ENCODE measurements at regions not wholly inside any gene's neighbourhood (a gene's known extent, or its start where the extent isn't known, plus 50 kb on each side); places are given as distances from the start of the nearest gene placed in this dataset.

DNA sequence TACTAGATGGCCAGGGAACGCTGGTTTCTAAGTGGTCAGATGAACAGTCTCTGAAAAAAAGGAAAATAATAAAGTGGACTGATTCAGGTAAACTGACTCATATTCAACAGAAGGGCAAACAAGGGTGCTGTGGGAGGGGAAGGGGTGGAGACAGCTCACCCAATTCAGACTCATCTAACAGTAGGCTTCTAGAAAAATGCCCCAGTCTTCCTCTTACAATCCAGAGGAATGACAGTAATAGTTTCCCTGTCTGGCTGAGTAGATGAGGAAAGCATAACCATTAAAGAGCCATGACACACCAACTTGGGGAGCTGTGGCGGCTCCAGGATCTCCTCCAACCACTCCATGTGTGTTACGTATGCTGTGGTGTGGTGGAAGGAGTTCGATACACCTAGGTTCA lies 231.4 kb upstream of the UMPS start:
- TF ChIP-seq, protein P1, sequence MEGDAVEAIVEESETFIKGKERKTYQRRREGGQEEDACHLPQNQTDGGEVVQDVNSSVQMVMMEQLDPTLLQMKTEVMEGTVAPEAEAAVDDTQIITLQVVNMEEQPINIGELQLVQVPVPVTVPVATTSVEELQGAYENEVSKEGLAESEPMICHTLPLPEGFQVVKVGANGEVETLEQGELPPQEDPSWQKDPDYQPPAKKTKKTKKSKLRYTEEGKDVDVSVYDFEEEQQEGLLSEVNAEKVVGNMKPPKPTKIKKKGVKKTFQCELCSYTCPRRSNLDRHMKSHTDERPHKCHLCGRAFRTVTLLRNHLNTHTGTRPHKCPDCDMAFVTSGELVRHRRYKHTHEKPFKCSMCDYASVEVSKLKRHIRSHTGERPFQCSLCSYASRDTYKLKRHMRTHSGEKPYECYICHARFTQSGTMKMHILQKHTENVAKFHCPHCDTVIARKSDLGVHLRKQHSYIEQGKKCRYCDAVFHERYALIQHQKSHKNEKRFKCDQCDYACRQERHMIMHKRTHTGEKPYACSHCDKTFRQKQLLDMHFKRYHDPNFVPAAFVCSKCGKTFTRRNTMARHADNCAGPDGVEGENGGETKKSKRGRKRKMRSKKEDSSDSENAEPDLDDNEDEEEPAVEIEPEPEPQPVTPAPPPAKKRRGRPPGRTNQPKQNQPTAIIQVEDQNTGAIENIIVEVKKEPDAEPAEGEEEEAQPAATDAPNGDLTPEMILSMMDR (IDR thresholded peaks at IDR 0.05; ENCODE audit: low read depth, low read length, missing control alignments), result no peak
- no peak for DNase-seq (ENCODE audit: low read depth)
- in situ Hi-C loops (cut with HindIII; ENCODE audit: low sequenced_read_pairs), result no loop called here
- no peak overlapping the region for H3K4me3 ChIP-seq (ENCODE audit: low read depth, low read length)

DNA sequence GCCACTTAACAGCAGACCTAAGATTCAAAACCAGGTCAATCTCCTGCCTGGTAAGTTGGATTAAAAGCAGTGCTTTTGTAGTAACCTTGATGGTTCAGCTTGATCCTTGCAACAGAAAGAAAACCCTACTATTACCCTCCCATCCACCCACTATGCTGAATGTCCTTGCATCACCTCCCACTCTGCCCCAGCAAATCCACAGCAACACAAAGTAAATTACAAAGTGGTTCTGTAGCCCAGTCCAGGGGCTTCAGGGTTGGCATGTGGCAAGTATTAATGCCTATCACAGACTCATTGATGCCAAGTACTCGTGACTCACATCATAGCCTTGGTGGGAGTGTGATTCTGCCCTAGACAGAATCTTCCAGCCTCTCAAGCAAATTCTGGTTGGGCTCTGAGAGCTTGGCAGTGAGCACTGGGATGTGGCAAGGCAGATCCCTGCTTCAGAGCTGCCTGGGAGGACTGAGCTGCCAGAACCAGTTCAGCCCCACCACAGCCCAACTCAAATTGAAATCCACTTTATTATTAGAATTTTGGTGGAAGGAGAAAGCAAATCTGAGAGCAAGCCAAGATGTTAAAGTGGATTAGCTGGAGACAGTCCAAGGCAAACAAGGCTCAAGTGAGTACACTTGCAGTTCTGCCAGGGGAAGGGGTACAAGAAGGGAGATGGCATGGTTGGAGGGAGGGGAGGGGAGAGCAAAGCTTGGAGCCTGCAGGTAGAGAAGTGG lies 225.8 kb upstream of the UMPS start:
- TF ChIP-seq, protein P1 (IDR thresholded peaks at IDR 0.05; ENCODE audit: low read depth, low read length, missing control alignments), result no peak
- in situ Hi-C loops (cut with HindIII; ENCODE audit: low sequenced_read_pairs), result no loop called here
- H3K4me3 ChIP-seq (ENCODE audit: low read depth, low read length), result no peak overlapping the region
- peak; percentile 41 for DNase-seq (ENCODE audit: low read depth)

DNA sequence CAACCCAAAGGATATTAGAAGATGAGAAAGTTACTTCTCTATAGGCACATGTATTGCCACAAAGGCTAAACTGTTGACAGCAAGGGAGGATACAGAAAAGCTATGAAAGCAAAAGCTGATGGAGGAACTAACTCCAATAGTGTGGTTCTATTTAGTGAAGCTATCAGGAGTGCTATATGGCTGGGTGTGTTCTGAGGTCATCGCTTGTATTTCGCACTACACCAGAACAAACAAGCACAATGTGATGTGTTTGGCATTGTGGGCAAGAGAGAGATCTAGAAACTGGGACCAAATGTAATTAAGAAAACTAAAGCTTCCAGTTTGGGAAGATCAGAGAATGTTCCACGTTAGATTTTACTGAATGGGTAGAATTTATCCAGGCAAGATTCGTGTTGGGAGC lies 220.4 kb upstream of the UMPS start:
- TF ChIP-seq, protein P1 (IDR thresholded peaks at IDR 0.05; ENCODE audit: low read depth, low read length, missing control alignments), result no peak
- H3K4me3 ChIP-seq (ENCODE audit: low read depth, low read length), result no peak overlapping the region
- DNase-seq (ENCODE audit: low read depth), result no peak
- in situ Hi-C loops (cut with HindIII; ENCODE audit: low sequenced_read_pairs), result no loop called here

DNA sequence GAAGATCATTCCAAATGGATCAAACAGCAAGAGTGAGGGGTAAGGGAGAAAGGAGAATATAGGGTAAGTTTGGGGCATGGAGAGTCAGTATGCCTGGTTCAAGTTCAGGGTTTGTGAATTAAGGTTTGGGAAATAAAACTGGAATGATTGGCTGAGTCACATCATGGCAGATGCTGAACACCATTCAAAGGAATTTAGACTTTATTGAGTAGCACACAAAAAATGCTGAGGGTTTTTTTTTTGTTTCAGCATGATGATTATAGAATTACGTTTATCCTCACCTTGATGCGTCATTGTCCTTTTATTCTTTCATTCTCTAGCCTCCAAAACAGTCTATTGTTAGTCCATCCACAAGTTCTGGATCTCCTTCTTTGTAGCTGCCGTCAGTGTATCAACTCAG lies 220.0 kb upstream of the UMPS start:
- TF ChIP-seq, protein P1 (IDR thresholded peaks at IDR 0.05; ENCODE audit: low read depth, low read length, missing control alignments), result no peak
- no peak overlapping the region for H3K4me3 ChIP-seq (ENCODE audit: low read depth, low read length)
- no peak for DNase-seq (ENCODE audit: low read depth)
- in situ Hi-C loops (cut with HindIII; ENCODE audit: low sequenced_read_pairs), result no loop called here

DNA sequence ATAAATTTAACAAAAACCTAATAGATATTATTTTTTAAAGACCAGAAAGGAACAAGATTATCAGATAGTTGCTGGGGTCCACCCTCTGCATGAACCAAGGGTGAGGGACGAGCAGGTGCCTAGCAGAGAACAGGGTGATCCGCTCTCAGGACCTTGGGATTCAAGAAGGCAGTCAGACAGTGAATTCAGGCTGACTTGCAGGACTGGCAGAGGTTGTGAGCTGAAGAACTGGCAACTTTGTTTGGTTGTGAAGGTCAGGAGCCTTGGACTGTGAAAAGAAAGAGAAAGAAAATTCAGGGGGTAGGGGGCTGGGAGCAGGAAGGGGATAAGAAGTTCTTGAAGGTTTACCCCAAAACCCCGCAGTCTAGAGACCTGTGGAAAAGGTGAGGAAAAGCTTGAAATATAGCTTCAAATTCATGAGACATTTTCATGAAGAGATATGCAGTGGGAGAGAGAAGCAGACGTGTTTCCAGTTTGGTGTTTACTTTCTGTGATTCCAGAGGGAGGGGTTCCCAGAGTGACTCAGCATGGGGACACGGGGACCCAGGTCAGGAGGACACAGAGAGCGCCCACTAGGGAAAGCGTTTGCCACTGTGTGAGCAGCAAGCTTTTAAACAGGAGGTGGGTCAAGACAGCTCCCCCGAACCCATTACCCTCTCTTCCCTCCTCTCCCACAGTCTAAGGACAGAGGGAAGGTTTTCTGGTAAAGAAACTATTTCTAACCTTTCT lies 217.2 kb upstream of the UMPS start:
- TF ChIP-seq, protein P1 (IDR thresholded peaks at IDR 0.05; ENCODE audit: low read depth, low read length, missing control alignments), result no peak
- no peak overlapping the region for H3K4me3 ChIP-seq (ENCODE audit: low read depth, low read length)
- in situ Hi-C loops (cut with HindIII; ENCODE audit: low sequenced_read_pairs), result no loop called here
- no peak for DNase-seq (ENCODE audit: low read depth)

DNA sequence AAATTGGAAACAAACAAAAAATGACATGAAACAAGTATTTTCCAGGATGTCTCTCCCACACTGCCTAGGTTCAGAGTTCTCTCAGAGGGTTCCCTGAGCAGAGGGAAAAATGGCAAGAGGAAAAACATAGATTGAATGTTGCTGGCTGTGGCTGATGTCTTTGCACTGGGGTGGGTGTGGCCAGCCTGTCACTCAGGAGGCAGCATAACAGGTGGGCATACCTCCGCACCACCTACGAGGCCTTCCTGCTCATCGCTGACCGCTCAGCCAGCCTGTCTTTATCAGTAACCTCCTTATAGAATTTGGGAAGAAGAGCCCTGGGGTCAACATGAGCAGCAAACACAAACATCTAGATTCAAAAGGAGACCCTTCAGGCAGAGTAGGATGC lies 216.6 kb upstream of the UMPS start:
- H3K4me3 ChIP-seq (ENCODE audit: low read depth, low read length), result no peak overlapping the region
- TF ChIP-seq, protein P1 (IDR thresholded peaks at IDR 0.05; ENCODE audit: low read depth, low read length, missing control alignments), result no peak
- in situ Hi-C loops (cut with HindIII; ENCODE audit: low sequenced_read_pairs), result no loop called here
- no peak for DNase-seq (ENCODE audit: low read depth)
